Activated naive CD4-positive, alpha-beta T cell treated with anti-CD3 and anti-CD28 coated beads, Interleukin-2, amount 50 U/mL, for 72 hours (primary cell): ENCODE measurements at regions not wholly inside any gene's neighbourhood (a gene's known extent, or its start where the extent isn't known, plus 50 kb on each side); places are given as distances from the start of the nearest gene placed in this dataset.

Source experiments
- ATAC-seq, 2 donors: fragments of 150-1000 bp; cut with Tn5 transposase; 2 replicates each; pipeline ENCODE4 v1.10.0; 2021; ENCODE audit warnings: mild to moderate bottlenecking in 2 of 2, moderate library complexity in 2 of 2
- DNase-seq, 2 donors: peaks; one replicate each; pipeline ENCODE4 v3.0.0; 2021 to 2022; ENCODE audit warnings: low spot score in 2 of 2
- H3K27ac Mint-ChIP-seq, 2 donors: one replicate each; pipeline ENCODE4 v1.8.0; 2022; ENCODE audit warnings: mild to moderate bottlenecking in 2 of 2, mixed read lengths in 2 of 2
- H3K36me3 Mint-ChIP-seq, 2 donors: one replicate each; pipeline ENCODE4 v1.8.0; 2022; ENCODE audit warnings: mixed read lengths in 2 of 2
- H3K9me3 Mint-ChIP-seq, 2 donors: one replicate each; pipeline ENCODE4 v1.8.0; 2022; ENCODE audit warnings: mixed read lengths in 2 of 2

DNA sequence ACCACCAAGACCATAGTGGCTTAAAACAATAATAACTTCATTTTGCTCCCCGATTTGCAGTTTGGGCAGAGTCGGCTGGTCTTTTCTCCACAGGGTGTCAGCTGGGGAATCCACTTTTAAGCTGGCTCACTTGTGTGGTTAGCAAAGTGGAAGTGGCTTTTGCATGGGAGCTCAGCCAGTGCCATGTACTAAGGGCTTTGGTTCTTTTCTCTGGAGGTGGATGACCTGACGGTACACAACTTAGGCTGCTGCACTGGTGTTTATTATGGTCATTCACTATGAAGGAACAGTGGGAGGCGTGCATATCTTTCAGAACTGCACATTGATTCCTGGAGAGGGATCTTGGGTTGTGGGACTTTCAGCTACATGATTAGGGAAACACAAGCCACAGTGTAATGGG, 141.0 kb downstream of the OR2B2 start:
- Mint-ChIP-seq H3K9me3 (no peaks in the 10 kb centered on the region), H3K36me3 (no peaks in the 10 kb centered on the region), H3K27ac (no peak overlapping the region)
- DNase-seq: no peak
- no peak for ATAC-seq

DNA sequence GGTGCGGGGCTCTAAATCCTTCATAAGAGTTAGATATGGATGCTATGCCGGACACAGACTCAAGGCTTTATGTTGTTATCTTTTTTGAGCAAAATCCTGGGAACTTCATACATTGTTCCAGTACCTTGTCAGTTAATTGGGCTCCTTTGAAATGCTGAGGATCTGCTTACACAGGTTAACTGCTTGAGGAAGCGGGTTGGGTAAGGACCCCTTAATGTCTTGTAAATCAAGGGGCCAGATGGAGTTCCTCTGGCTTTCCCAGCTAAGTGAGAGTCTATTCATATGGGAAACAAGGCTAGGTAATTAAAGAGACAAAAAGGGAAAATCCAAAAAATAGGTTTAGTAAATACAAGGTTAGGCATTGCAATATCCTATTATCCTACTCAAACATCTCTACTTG, 141.5 kb downstream of the OR2B2 start:
- ATAC-seq (no peak), DNase-seq (no peak)
- no peaks in the 10 kb centered on the region for H3K9me3 Mint-ChIP-seq
- H3K27ac Mint-ChIP-seq: no peak overlapping the region
- no peaks in the 10 kb centered on the region for H3K36me3 Mint-ChIP-seq

DNA sequence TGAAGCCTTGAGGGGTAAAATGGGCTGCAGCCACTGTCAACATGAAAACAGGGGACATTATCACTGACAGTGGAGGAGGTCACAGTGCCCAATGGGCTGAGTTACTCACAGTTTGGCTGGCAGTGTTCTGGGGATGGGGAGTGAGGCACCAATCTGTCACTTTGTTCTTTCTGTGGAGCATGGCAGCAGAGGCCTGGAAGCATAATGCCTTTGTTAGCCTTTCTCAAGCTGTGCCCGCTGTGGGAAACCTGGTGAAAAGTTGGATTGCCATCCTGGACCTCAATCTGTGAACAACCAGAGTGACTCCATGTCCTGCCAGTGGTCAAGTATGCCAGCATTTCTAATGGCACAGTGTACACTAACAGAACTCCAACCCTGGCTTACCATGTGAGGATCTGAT, 143.6 kb downstream of the OR2B2 start:
- Mint-ChIP-seq H3K36me3 (no peaks in the 10 kb centered on the region), H3K9me3 (no peaks in the 10 kb centered on the region), H3K27ac (no peak overlapping the region)
- ATAC-seq (no peak), DNase-seq (no peak)

GRCh38 chr6:27767851-27768250, 144.3 kb downstream of the OR2B2 start:
- ATAC-seq: no peak
- no peak for DNase-seq
- no peaks in the 10 kb centered on the region for H3K9me3 Mint-ChIP-seq
- no peak overlapping the region for H3K27ac Mint-ChIP-seq
- H3K36me3 Mint-ChIP-seq: no peaks in the 10 kb centered on the region

- Mint-ChIP-seq H3K27ac (no peak overlapping the region), H3K36me3 (no peaks in the 10 kb centered on the region), H3K9me3 (no peaks in the 10 kb centered on the region)
- ATAC-seq (no peak), DNase-seq (no peak)
These were observed 145.8 kb downstream of the OR2B2 start for GRCh38 chr6:27766405-27766804.

GRCh38 chr6:27765028-27765590, 147.1 kb downstream of the OR2B2 start:
- no peak for ATAC-seq
- DNase-seq: no peak

DNA sequence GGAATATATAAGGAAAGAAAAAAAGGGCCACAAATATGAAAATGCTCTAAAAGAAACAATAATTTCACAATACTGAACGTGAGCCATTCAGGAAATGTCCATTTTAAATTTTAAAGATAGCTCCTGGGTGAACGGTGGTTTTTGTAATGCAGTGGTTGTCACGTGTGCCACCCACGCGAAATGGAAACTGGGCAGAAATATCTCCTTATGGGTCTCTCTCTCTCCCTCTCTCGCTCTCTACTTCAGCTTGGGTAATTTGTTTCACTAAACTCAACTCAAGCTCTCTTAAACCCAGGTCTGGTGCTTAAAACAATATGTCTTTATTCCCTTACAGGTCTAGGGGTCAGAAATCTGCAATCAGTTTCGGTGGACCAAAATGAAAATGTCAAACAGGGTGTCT, 150.8 kb downstream of the OR2B2 start:
- H3K27ac Mint-ChIP-seq: peak overlapping the region; percentile 47 to 98
- DNase-seq (no peak), ATAC-seq (peak in 1 of 2 donors; percentile 24)
- H3K36me3 Mint-ChIP-seq: peaks cover 11 to 12% of the 10 kb centered on the region in 2 donors
- H3K9me3 Mint-ChIP-seq: no peaks in the 10 kb centered on the region

More at GRCh38 chr6:27765028-27765590, 147.1 kb downstream of the OR2B2 start:
- Mint-ChIP-seq H3K36me3 (no peaks in the 10 kb centered on the region), H3K27ac (no peak overlapping the region), H3K9me3 (no peaks in the 10 kb centered on the region)

DNA sequence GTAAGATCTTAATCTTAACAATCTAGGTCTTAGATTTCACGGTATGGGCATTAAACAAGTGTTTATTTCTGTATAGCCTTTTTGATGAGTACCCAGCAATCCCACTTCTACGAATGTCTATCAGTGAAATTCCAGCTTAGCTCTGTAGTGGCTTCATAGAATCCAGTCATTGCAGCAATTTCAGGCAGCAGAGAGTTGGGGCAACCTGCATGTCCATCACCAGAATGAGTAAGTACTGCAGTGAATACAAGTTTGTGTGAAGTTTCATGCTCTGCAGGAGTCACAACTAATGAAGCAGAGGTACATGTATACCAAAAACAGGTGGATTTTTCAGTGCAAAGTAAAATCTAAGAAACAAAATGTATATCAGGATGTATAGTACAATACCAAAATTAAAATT, 151.7 kb downstream of the OR2B2 start:
- DNase-seq (no peak), ATAC-seq (peak in 1 of 2 donors; percentile 53)
- Mint-ChIP-seq H3K36me3 (peaks cover 11 to 12% of the 10 kb centered on the region in 2 donors), H3K9me3 (no peaks in the 10 kb centered on the region), H3K27ac (peak overlapping the region in 1 of 2 donors; percentile 98)

- H3K9me3 Mint-ChIP-seq: no peaks in the 10 kb centered on the region
- H3K27ac Mint-ChIP-seq: peak overlapping the region in 1 of 2 donors; percentile 98
- ATAC-seq: no peak
- peaks cover 11 to 12% of the 10 kb centered on the region in 2 donors for H3K36me3 Mint-ChIP-seq
- DNase-seq: no peak
These were observed 152.3 kb downstream of the OR2B2 start for GRCh38 chr6:27759930-27760329.

- DNase-seq: no peak
- peaks cover 11 to 12% of the 10 kb centered on the region in 2 donors for H3K36me3 Mint-ChIP-seq
- no peak overlapping the region for H3K27ac Mint-ChIP-seq
- ATAC-seq: no peak
- no peaks in the 10 kb centered on the region for H3K9me3 Mint-ChIP-seq
These were observed 153.7 kb downstream of the OR2B2 start for GRCh38 chr6:27758491-27758890.

GRCh38 chr6:27757307-27757706, 154.9 kb downstream of the OR2B2 start:
- Mint-ChIP-seq H3K36me3 (peaks cover 11 to 12% of the 10 kb centered on the region in 2 donors), H3K27ac (peak overlapping the region; percentile 90), H3K9me3 (no peaks in the 10 kb centered on the region)
- peak; percentile 24 to 39 for ATAC-seq
- DNase-seq: peak; percentile 56 to 69

GRCh38 chr6:27755768-27756167, 156.4 kb downstream of the OR2B2 start:
- ATAC-seq: no peak
- DNase-seq: no peak
- no peak overlapping the region for H3K27ac Mint-ChIP-seq
- H3K36me3 Mint-ChIP-seq: peaks cover 11 to 12% of the 10 kb centered on the region in 2 donors
- no peaks in the 10 kb centered on the region for H3K9me3 Mint-ChIP-seq

- Mint-ChIP-seq H3K36me3 (peaks cover 11 to 12% of the 10 kb centered on the region in 2 donors), H3K9me3 (no peaks in the 10 kb centered on the region), H3K27ac (peak overlapping the region in 1 of 2 donors; percentile 99)
- DNase-seq: no peak
- no peak for ATAC-seq
These were observed 157.8 kb downstream of the OR2B2 start for GRCh38 chr6:27754408-27754782.

DNA sequence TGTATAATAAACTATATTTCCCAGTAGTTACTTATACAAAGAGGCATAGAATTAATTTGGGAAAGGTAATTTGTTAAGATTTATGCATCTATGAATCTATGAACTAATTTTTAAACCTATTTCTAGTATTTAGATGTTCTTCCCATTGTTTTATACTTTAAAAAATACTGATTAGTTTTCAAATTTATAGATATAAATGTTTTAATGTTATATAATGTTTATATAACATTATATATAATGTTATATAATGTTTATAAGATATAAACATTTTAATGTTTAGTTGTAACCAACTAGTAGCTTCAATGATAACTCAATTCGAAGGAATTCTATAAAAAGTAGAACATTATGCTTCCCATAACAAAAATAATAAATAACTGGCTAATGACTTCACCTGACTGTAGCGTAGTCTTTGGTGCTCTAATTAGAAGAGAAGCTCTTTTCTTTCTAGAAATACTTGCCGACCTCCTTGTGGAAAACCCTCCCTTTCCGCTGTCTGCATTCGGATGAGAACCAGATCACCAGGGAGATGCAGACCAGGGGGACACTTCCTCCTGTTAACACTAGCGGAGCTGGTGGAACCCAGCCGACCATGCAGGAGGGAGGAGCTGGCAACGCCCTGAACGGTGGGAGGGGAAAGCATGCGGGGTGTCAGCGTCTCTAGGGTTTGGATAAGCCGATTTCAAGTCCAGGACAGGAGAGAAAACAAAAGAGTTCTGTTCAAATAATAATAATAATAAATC, 158.4 kb downstream of the OR2B2 start:
- DNase-seq: peak; percentile 75 to 80
- peaks cover 11 to 12% of the 10 kb centered on the region in 2 donors for H3K36me3 Mint-ChIP-seq
- peak overlapping the region; percentile 98 to 99 for H3K27ac Mint-ChIP-seq
- no peaks in the 10 kb centered on the region for H3K9me3 Mint-ChIP-seq
- ATAC-seq: peak; percentile 64 to 66

GRCh38 chr6:27752038-27752885, 159.9 kb downstream of the OR2B2 start:
- Mint-ChIP-seq H3K9me3 (no peaks in the 10 kb centered on the region), H3K27ac (peak overlapping the region; percentile 94 to 99), H3K36me3 (peaks cover under 1% of the 10 kb centered on the region in 2 donors)
- DNase-seq (peak; percentile 52 to 65), ATAC-seq (peak; percentile 45 to 47)

DNA sequence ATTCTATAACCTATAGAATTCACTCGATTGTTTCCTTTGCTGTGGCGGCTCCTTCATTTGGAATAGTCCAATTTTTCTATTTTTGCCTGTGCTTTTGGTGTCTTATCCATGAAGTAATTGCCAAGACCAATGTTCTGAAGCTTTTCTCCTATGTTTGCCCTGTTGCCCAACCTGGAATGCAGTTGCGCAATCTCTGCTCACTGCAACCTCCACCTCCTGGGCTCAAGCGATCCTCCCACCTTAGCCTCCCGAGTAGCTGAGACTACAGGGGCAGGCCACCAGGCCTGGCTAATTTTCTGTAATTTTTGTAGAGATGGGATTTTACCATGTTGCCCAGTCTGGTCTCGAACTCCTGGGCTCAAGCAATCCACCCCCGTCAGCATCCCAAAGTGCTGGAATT, 163.5 kb downstream of the OR2B2 start:
- DNase-seq: no peak
- no peak for ATAC-seq
- Mint-ChIP-seq H3K9me3 (no peaks in the 10 kb centered on the region), H3K27ac (no peak overlapping the region), H3K36me3 (no peaks in the 10 kb centered on the region)

GRCh38 chr6:27747637-27748036, 164.6 kb downstream of the OR2B2 start:
- ATAC-seq: no peak
- no peaks in the 10 kb centered on the region for H3K9me3 Mint-ChIP-seq

More at GRCh38 chr6:27747637-27748036, 164.6 kb downstream of the OR2B2 start:
- no peaks in the 10 kb centered on the region for H3K36me3 Mint-ChIP-seq
- H3K27ac Mint-ChIP-seq: no peak overlapping the region
- DNase-seq: no peak
